Kidney capillary endothelial cell (primary cell): ENCODE measurements at regions not wholly inside any gene's neighbourhood (a gene's known extent, or its start where the extent isn't known, plus 50 kb on each side); places are given as distances from the start of the nearest gene placed in this dataset.
"Not testable (repeated sequence)": the region's sequence is repeated elsewhere in the genome, so short reads cannot be mapped to it uniquely, and the experiment has no call there.

Source experiments
- DNase-seq: peaks from one replicate; pipeline ENCODE4 v3.0.0-alpha.2; 2018; ENCODE audit warnings: low spot score

DNA sequence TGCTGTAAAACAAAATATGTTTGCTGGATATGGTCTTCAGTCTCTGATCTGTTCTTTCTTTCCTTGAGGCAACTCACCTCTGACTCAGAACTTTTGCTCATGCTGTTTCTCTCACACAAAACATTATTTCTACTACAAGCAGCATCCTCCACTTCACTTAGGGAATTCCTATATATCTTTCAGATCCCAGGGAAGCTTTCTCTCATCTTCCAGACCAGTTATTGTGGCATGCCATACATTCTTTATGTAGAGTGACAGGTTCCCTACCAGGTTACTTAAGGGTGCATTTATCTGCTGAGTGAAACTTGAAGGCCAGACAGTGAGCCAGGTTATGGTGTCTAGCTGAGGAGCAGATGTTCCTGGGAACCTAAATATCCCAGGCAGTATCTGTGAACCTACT, 1226.0 kb downstream of the CDH8 start:
- no peak for DNase-seq

DNA sequence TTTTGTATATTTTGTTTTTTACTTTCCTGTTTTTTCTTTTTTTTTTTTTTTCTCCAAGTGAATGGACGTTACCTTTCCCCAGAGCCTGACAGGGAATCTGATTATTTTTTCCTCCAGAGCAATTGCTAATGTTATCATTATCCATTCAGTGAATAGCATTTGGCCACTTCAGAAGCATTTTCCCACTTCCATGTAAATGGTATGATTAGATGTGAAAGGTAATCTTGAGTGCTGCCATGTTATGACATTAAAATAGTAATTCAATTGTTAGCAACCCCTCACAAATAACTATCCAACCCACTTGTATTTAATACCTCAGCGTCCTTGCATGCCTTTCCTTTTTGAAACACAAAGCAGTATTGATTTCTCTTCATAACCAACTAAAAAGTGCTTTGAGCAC, 1243.8 kb downstream of the CDH8 start:
- DNase-seq = no peak

DNA sequence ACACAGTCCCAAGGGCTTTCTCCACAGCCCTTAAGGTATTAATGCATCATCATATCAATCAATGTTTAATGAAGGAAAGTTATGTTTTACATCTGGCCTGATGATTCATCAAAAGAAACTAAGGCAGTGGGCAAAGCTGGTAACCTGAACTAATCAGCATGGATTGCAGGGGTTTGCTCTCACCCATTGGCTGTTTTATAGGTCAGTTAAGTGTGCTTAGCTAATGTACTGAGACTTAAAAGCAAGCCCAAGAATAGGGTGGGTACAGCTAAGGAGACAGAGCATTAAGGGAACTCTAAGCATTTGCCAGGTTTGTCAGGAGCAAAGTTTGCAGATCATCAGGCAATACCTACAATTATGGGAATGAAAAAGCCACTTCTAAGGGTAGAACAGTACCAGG, 1247.6 kb downstream of the CDH8 start:
- no peak for DNase-seq

DNA sequence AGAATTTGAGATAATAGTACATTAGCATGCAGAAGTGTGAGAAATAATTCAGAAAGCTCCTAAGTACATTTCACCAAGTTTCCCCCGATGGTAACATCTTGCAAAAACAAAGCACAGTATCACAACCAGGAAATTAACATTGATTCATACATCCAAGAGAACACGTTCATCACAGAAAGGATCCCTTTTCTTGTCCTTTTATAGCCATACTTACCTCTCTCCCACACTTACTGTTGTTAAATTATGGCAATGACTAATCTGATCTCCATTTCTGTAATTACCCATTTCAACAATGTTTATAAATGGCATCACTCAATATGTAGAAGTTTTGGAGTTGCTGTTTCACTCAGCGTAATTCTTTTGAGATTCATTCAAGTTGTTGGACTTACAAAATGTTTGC, 1260.0 kb downstream of the CDH8 start:
- DNase-seq = no peak

DNA sequence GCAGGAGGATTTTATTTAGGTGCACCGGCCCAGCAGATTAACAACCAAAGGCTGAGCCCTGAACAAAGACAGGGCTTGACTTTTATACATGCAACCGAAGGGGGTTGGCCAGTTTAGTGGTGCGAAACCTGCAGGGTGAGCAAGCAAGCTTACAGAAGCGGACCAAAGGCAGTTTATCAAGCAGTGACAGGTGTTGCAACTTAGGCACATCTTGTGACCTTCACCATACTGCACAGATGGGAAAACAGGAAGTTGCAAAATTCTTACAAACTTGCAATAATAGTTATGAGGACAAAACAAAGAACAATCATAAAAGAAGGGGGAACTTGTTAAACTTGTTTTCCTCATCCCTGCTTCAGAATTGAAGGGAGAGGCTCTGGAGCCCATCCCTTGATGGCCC, 1265.1 kb downstream of the CDH8 start:
- DNase-seq = no peak

DNA sequence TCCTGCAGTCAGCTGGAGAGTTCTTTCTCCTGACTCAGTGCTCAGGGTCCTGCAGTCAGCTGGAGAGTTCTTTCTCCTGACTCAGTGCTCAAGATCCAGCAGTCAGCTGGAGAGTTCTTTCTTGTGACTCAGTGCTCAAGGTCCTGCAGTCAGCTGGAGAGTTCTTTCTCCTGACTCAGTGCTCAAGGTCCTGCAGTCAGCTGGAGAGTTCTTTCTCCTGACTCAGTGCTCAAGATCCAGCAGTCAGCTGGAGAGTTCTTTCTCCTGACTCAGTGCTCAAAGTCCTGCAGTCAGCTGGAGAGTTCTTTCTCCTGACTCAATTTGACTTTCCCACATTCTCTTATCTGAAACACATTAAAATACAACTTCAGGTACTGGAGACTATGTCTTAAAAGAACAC, 1265.9 kb downstream of the CDH8 start:
- not testable (repeated sequence) for DNase-seq

DNA sequence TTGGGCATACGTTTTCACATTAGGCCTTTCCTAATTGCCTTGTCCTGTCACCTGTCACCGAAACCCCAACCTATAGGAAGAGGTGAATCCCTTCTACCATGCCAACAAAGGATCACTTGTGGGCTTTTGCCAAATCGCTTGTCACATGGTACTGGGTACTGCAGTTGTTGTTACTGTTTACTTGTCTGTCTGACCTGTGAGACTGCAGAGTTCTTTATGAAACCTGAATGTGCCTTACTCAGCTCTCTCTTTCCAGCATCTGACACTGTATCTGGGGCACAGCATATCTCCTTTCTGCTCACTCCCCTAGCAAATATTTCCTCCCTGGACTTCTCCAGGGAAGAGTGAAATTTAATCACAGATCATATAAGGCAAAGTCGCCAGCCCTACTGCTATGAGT, 1272.4 kb downstream of the CDH8 start:
- no peak for DNase-seq

DNA sequence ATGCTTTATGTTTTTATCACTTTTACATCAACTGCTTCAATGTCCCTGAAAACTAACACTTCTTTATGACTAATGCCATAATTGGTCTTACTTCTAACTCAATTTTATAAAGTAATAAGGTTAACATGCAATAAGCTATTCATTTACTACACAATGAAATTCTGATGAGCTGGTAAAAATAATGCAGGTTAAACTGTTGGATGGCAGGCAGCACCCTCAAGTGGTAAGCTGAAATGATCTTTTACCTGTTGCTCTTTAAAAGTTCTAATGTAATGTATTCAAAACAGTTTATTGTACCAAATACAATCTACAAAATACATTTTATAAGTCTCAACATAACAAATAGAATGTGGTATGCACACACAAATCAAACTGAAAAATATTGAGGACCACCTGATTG, 1280.3 kb downstream of the CDH8 start:
- DNase-seq = peak; percentile 12

DNA sequence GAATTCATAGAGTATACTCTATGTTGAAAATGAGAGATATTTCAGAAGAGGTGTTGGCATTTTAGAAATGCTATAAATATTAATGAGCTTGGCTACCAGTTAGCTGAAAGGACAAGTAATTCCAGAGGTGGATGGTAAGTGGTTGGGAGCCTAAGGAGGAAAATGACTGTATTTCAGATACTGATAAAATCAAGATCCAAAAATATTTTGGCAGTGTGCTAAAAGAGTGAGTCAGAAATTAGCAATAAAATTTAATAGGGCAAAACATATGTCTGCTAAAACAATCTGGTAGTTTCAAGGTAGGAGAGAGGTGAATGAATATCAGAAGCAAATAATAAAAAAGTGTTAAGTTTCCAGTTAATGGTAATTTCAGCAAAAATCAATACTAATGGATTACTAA, 1287.9 kb downstream of the CDH8 start:
- no peak for DNase-seq

DNA sequence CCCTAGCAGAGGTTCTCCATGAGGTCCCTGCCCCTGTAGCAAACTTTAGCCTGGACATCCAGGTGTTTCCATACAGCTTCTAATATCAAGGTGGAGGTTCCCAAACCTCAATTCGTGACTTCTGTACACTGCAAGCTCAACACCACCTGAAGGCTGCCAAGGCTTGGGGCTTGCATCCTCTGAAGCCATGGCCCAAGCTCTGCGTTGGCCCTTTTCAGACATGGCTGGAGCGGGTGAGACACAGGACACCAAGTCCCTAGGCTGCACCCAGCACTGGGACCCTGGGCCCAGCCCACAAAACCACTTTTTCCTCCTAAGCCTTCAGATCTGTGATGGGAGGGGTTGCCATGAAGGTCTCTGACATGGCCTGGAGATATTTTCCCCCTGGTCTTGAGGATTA, 1292.0 kb downstream of the CDH8 start:
- DNase-seq = no peak

DNA sequence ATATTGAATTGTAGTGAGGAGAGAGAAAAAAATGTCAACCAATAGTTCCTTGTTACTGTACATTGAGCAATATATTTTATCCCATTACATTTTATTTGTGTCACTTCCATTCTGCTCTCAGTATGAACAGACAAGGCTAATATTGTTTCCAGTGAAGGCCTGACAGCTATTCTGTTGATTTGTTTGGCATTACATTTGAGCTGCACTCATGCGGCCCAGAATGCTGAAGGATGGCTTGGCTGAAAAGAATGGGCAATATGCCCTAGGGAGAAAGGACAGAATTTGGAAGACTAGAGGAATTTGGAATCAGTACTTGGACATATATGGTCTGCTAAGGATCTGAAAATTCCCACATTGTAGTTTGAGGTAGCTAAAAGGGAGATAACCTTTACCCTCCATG, 1294.4 kb downstream of the CDH8 start:
- DNase-seq = no peak

DNA sequence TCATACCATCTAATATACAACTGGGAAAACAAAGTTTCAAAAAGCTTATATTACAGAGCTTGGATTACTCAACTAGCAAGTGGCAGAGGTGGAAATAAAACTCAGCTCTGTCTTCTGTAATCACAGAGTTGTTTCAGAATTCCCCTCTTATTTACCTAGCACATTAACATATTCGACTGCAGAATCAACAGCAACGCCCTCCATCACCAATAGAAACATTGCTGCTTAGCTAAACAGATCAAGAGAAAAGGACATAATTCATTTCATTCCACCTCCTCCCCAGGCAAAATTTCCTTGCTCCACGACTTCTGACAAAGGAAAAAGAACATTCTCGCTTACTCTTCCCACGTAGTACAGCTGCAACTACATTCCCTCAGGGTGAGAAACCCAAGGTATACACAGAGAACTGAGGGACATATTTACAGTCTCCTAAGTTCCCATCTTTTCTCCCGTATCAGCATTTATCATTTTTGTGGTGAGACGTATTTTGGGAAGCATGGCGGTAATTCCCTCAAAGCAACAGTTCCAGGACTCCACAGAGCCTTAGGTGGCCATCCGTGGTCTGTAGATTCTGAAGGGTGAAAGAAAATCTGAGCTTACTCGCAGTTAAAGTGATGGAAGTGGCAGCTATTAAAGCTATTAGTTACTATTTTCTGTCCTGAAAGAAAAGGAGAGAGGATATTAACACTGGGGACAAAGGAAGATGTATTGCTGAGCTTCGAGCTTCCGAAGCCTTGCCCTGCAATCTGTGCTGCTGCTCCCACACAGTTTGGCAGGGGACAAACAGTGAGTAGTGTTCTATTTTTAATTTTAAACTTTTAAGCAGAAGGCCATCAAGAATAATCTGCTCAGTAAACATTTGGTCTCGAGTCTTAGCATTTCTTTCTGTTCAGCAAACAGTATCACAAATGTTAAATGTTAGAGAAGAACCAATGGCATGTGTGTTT, 1296.2 kb downstream of the CDH8 start:
- DNase-seq = no peak

DNA sequence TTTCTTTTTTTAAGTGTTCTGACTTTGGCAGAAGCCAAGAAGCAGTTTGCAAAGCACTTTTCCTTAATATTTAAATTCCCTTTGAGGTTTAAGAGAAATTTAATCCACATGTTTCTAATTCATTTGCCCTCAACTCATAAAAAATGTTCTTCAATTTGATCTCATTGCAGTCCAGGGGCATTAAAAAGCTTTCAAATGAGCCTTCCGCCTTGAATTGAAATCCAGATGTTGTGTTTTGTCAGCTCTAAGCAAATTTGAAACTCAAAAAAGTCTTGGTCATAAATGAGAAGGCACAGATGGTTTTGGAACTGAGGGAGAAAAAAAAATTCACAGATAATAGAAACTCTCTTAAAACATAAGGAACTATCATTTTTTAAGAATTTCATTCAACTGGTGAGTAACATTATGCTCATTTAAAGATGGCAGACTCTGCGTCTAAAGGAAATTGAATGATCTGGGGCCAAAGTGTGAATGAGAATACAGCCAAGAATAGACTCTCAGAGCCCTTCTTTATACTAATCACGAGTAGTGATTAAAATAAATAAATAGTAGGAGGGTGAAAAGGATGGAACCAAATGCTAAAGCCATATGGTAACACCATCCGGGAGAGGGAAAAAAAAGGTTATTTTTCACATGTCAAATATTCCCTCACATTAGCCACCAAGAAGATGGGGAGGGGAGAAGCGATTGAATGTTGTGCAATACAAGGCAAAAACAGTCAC, 1304.7 kb downstream of the CDH8 start:
- no peak for DNase-seq

DNA sequence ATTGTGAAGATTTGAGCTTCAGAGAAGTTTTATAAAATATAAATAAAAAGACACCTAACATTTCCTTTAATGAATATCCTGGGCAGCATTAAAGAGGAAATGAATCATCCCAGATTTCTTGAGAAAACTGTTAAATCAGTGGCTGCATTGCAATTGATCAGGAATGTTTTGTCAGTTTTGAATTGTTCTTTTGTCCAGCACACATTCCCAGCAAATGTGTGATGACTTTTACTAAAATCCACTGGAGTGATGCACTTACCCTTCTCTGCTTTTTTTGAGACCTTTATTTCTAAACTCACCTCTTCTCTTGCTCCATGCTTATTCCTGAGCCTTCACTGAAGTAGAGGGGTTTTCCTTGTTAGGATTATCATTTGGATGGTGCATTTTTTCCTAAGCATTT, 1307.2 kb downstream of the CDH8 start:
- peak; percentile 35 for DNase-seq

DNA sequence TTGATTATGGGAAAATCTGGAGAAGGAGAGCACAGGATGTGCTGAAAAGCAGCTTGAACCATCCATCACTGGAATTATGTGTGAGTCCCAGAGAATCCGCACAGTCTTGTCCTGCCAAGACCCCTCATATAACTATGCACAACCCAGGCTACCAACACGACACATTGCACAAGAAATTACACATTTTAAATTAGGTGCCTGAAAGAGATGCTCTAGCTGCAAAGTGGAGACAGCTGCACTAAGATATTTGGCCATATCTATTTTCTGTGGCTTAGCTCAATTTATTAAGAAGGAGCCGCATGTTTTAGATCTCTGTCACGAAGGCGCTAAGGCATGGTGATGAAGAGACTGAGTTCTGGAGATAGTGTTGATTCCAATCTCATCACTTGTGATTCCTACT, 1308.4 kb downstream of the CDH8 start:
- DNase-seq = no peak

DNA sequence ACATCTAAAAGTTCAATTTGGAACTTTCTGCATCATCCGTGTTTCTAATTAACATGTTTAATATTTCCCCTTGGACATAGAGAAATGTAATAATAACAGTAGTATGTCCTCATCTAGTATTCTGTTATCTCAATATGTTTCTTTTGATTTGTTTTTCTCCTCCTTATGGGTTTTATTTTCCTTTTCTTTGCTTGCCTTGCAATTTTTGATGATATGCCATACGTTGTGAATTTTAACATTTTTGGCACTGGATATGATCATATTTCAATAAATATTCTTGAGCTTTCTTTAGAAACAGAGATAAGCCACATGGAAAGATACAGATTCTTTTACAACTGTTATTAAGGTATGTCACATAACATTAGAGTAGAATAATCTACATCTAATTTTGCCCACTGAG, 1316.2 kb downstream of the CDH8 start:
- no peak for DNase-seq

DNA sequence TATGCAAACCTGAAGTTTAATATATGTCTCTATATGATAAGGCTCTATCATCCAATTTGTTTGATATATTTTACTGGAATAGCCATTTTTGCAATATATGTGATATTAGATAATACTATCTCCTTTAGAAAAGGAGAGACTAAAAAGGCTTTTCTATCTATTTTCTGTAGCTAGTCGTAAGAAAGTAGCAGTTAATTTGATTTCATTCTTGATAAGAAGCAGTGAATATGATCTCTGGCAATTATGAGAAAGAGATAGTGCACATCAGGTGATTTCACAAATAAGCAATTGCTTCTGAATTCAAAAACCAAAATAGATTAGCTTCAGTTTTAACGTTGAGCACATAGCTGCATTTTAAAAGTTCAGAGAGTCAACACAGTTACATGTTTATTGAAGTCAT, 1318.4 kb downstream of the CDH8 start:
- DNase-seq = no peak

DNA sequence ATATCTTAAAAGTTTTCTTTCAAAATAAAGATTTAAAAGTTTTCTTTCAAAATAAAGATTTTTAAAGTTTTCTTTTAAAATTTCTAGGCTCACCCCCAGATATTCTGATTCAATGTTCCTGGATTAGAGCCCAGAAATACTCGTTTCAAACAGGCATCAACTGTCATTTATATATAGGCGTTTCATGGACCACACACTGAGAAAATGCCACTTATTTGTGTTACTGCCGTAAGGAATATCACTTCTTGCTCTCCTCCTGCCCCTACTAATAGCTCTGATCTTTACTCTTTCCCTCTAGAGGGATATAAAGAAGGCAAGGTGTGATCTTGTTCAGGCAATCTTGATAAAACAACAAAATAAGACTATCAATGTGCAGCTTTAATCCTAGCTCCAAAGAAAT, 1324.1 kb downstream of the CDH8 start:
- no peak for DNase-seq

DNA sequence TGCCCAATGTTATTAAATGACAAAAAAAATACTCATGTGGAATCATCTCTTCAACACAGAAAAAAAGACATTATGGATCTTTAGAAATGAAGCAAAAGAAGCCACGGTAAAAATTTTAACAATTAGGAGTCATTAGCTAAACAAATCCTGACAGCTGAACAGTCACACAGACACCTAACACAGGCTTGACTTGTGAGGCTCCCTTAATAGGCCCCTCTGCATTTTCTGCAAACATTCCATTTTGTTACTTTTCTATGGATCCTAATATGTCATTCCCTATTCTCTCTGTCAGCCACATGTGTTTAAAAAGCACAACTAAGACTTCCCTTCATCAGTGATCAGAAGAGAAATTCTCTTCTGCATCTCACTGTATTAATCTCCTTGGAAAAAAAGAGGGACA, 1331.5 kb downstream of the CDH8 start:
- DNase-seq = no peak

DNA sequence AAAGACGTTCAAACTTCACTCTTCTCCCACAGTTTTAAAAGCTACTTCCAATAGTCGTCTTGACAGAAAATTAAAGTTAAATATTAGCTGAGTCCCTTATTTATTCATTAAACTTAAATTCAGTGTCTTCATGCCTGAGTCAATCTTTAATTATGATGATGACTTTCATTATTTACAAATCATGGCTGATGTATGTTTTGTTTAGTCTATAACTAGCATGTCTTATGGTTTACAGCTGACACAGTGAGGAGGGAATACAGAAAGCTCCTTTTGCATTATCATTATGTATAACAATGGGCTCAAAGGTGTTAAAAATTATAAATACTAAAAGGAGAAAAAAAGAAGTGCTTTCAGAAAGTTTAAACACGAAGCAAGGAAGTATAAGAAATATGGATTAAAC, 1333.1 kb downstream of the CDH8 start:
- DNase-seq = no peak

DNA sequence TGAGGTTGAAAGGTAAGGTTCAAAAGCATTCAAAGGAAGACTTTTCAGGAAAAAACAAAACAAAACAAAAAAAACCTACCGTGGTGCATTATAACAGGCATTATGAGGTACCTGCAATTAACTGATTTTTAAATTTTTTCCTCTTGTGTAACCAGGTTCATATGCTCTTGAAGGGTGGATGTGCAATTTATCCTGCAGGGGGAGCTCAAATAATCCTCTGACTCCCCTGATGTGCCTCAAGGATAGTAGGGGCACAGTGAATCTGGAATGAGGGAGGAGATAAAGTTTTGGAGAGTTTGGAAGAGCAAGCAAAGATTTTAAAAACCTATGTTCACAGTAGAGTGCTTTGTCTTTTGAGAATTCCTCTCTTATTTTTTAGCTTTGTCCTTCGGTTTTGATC, 1349.4 kb downstream of the CDH8 start:
- DNase-seq = no peak

DNA sequence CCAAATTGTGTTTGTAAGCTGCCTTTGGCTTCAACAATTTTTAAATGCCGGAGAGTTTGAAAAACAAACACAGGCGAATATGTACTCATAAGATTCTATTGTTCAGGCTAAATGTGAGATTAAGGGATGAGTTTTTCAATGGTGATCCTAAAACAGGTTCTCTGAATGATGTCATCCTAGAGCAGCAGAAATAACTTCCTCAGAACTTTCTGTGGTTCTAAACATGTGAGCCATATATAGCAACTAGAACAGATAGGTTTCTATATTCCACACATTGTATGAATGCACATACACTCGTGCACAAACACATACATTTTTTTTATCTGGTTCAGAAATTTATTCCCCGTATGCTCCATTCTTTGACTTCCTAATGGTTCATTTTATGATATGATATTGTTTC, 1352.2 kb downstream of the CDH8 start:
- DNase-seq = no peak

DNA sequence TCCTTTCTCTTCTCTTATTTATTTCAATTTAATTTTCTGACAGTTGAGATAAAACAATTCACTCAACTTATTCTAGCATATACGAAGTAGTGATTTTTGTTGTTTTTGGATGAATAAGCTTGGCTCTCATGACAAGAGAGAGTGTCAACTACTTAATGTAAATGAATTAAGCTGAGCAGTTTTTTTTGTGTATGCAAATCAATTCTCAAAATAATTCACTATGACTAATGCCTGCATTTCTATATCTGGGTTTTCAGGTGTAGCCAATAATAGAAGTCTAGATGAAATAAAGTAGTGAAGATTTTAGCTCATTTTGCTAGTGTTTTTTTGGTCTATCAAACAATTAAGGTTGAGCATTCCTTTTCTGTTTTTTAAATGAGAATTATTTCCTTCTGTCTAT, 1354.0 kb downstream of the CDH8 start:
- DNase-seq = no peak

DNA sequence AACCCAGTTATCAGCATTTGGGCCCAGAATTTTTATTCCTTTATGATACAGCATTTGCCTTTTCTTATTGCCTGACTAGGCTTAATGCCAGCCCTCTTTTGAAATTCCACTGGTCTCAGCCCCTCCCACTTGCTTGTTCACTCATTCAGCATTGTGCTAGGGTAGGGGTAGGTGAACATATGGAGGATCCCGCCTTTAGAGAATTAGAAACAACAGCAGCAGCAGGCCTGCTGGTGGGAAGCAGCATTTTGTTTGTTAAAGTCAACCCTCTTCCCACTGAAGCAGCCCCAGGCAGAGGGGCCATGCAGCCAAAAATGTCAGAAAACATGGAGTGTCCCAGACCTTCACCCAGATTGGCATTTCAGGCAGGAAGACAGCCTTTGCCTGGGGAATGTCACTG, 1355.2 kb downstream of the CDH8 start:
- no peak for DNase-seq
